Activated naive CD4-positive, alpha-beta T cell treated with anti-CD3 and anti-CD28 coated beads, Interleukin-2, amount 50 U/mL, for 16 hours (primary cell): ENCODE measurements at regions not wholly inside any gene's neighbourhood (a gene's known extent, or its start where the extent isn't known, plus 50 kb on each side); places are given as distances from the start of the nearest gene placed in this dataset.
"Not testable (repeated sequence)": the region's sequence is repeated elsewhere in the genome, so short reads cannot be mapped to it uniquely, and the experiment has no call there.

ENCODE experiments used
- DNase-seq: peaks from one replicate; pipeline ENCODE4 v3.0.0-alpha.2; 2020

GRCh38 chr7:101679653-101680173 is 50.6 kb upstream of the MYL10 start:
- not testable (repeated sequence) for DNase-seq

- no peak for DNase-seq
Observed at GRCh38 chr7:101680406-101681145, 51.5 kb upstream of the MYL10 start.

GRCh38 chr7:101681170-101682007 is 52.3 kb upstream of the MYL10 start:
- DNase-seq: no peak

- DNase-seq: no peak
Observed at GRCh38 chr7:101684983-101685330, 55.9 kb upstream of the MYL10 start.

- no peak for DNase-seq
Observed at GRCh38 chr7:101686030-101686429, 56.9 kb upstream of the MYL10 start.

- no peak for DNase-seq
Observed at GRCh38 chr7:101687081-101687480, 58.0 kb upstream of the MYL10 start.

- DNase-seq: no peak
Observed at GRCh38 chr7:101687791-101688182, 58.7 kb upstream of the MYL10 start.

- peak; percentile 83 for DNase-seq
Observed at GRCh38 chr7:101688183-101688831, 59.2 kb upstream of the MYL10 start.

GRCh38 chr7:101688995-101689907 is 60.2 kb upstream of the MYL10 start:
- DNase-seq: no peak

GRCh38 chr7:101690061-101690460 is 61.0 kb upstream of the MYL10 start:
- no peak for DNase-seq

- DNase-seq: no peak
Observed at GRCh38 chr7:101691822-101692384, 62.8 kb upstream of the MYL10 start.

GRCh38 chr7:101693498-101694091 is 64.5 kb upstream of the MYL10 start:
- no peak for DNase-seq

GRCh38 chr7:101698964-101699363 is 69.9 kb upstream of the MYL10 start:
- no peak for DNase-seq

GRCh38 chr7:101699399-101699798 is 70.3 kb upstream of the MYL10 start:
- DNase-seq: no peak

GRCh38 chr7:101699881-101700823 is 71.1 kb upstream of the MYL10 start:
- no peak for DNase-seq

GRCh38 chr7:101701153-101701794 is 72.2 kb upstream of the MYL10 start:
- DNase-seq: no peak

- no peak for DNase-seq
Observed at GRCh38 chr7:101702362-101702850, 73.3 kb upstream of the MYL10 start.

- no peak for DNase-seq
Observed at GRCh38 chr7:101705331-101705730, 76.2 kb upstream of the MYL10 start.

GRCh38 chr7:101707587-101707986 is 78.5 kb upstream of the MYL10 start:
- no peak for DNase-seq

GRCh38 chr7:101708223-101708622 is 79.1 kb upstream of the MYL10 start:
- DNase-seq: no peak
